MV-4-11 (cell line): ENCODE measurements at regions not wholly inside any gene's neighbourhood (a gene's known extent, or its start where the extent isn't known, plus 50 kb on each side); places are given as distances from the start of the nearest gene placed in this dataset.

Source experiments
- DNase-seq: peaks from one replicate; lab custom pipeline; 2025; lab: John Stamatoyannopoulos, UW

DNA sequence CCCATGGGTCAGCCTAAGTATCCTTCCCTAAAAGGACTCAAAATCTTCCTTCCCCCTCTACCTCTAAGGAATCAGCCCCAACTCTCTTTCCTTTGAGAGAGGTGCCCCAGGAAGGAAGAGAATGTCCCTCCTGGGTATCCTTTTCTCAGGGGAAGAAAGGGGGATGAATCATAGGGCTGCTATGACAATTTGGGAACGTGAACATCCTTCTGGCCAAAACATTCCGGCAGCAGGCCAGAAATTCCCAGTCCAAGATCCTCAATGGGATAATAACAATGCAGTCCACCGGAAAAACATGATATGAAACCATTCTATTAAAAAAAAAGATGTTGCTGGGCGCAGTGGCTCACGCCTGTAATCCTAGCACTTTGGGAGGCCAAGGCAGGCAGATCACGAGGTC, 50.8 kb upstream of the CACNA2D3 start:
- no peak for DNase-seq

DNA sequence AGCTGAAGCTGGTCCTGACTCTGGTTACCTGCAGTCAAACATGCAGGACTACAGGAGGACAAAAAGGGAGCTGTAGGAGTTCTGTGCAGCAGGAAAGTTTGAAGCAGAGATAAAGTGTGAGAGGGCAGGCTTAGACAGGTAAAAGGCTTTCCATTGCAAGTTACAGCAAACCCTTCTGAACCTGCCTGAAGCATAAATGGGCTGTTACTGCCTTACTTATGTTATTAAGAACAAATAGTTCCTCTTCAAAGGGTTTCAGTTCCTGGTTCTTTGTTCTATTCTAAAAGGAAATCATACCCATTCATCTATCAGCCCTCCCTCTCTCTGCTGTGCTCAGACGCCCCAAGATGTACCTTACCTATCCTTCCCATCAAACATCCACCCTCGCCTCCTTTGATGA, 52.4 kb upstream of the CACNA2D3 start:
- DNase-seq: peak; percentile 56

GRCh38 chr3:54067055-54067698, 55.2 kb upstream of the CACNA2D3 start:
- no peak for DNase-seq

- no peak for DNase-seq
These were observed 56.1 kb upstream of the CACNA2D3 start for GRCh38 chr3:54066253-54066652.

DNA sequence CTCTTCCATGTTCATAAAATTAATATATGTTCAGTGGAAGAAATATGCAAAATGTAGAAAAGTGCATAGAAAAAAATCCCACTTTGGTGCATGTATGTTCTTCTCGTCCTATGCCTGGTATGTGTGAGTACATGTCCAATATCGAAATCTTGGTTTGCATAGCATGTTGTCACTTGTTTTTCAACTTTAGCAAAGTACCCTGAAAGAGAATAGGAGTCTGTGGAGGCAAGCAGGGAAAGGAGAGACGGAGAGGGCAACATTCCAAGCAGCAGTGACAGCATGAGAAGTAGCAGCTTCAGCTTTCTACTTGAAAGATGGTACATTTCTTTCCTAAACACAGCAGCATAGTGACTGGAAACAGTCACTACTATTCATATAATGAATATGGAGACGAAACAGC, 56.8 kb upstream of the CACNA2D3 start:
- DNase-seq: no peak

DNA sequence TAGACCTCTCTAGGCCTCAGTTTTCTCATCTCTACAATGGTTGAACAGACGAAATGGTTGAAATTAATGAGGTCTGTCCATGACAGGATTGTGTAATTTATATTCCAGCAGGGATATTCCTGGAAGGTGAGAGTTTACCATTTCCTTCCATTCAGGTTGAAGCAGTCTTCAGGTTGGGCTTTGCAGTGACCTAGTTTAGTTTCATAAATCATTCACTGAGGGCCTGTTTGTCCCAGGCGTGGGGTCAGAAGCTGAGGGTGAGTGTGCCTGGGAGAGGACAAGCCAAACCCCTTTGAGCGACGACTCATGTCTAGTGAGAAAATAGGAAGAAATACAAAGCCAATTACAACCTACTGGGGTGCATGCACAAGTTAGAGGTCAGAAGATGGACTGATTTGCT, 57.2 kb upstream of the CACNA2D3 start:
- no peak for DNase-seq

- no peak for DNase-seq
These were observed 57.9 kb upstream of the CACNA2D3 start for GRCh38 chr3:54064486-54064885.

- DNase-seq: no peak
These were observed 59.8 kb upstream of the CACNA2D3 start for GRCh38 chr3:54062546-54062945.

DNA sequence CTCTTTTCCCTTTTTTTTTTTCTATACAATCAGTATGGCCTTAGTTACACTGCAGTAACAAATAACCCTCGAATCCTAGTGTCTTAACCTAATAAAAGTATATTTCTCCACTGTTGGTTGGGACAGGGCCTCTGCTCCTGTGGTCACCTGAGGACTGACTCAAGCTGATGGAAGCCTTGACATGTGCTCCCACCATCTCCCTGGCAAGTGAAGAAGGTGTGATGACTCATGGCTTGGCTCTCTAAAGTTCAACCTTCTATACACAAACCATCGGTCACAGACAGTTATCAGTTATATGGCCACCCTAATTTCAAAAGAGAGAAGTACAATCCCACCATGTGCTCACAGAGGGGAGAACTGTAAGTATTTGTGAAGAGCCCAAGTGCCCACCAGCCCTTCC, 65.8 kb upstream of the CACNA2D3 start:
- DNase-seq: no peak

GRCh38 chr3:54053882-54054281, 68.5 kb upstream of the CACNA2D3 start:
- DNase-seq: no peak

DNA sequence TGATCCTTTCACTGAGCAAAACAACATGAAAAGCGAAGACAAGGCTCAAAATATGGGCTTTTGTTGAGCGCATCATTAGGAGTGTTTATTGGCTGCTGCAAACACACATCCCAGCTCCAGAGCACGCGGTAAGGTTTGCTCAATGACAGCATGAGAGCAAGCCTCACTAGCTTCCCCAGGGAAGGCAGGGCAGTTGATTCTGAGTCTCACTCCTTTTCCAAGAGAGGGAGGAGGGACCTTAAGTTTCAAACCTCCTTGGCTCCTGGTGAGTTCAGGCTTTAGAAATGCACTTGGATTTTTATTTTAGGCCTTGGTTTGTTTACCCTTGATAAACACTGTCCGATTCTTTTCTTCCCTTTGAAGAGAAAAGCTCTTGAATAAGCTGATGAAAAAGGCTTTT, 69.1 kb upstream of the CACNA2D3 start:
- no peak for DNase-seq

GRCh38 chr3:54047568-54047967, 74.8 kb upstream of the CACNA2D3 start:
- no peak for DNase-seq

- DNase-seq: no peak
These were observed 75.6 kb upstream of the CACNA2D3 start for GRCh38 chr3:54046641-54047214.

DNA sequence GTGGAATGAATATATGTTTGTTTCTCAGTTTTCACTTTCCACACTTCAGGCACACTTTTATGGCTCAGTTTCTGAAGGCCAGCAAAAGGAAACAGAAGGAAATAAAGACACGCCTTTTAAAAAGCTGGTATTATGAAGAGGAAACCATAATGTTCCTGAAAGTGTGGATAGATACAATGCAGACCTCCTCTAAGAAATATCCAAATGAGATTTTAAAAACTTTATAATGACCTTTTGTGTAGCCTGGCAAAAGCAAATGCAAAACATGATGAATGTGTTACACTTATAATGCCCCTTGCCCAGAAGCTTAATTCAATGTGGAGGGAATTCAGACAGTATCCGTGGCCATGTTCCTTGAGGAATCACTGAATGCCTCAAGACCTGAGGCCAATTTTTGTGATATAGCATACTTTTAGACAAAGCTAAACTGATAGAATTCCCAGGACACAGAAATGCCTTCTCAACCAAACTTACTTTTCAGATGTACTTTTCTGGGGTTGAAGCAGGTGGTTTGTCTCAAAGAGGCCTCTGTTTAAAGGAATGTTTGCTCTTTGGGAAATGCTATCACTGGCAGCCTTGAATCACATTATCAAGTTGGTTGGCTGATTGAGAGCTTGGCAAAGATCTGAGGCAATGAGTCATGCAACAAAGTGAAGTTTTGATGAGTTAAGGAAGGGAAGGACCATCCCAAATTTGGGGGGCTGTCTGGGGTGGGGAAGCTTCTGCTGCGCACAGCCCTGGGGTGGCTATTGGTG, 77.1 kb upstream of the CACNA2D3 start:
- DNase-seq: no peak

DNA sequence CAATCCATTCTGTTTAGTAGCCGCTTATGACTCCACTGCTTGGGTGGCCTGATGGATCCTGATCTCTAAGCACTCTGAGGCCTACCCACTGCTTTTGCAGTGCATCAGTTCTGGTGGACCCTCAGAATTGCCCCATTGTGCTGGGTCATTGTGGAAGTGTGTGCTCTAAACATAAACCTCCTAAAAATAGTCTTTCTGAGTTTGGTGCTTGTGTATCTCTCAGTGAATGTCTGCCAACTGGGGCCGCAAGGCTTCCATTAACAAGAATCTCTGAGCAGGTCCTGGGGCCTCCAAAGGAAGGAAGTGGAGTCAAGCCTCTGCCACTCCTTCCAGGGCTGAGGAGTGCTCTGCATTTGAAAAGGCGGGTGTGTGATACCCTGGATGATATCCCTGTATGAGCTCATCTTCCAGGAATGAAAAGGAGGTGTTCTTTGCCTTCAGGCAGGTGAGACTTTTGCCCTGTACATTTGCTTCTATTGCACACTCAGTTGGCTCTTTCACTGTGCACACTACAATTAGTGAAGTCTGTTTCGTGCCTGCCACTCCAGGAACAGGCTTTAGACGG, 80.0 kb upstream of the CACNA2D3 start:
- DNase-seq: no peak

DNA sequence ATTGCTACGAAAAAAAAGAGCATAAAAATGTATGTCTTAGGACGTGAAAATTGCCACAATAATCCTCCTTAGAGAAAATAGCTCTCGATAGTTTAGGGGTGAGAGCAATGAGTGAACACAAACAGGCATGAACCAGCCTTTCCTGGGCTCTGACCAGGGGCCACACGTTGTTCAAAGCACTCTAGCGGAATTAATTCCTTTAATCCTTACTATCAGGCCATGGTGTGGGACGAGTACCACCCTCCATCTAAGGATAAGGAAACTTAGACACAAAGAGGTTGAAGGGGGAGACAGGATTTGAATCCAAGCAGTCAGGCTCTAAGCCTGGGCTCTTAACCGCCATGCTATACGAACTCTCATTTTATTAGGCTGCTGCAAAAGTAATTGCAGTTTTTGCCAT, 81.9 kb upstream of the CACNA2D3 start:
- DNase-seq: no peak

GRCh38 chr3:54038391-54038790, 84.0 kb upstream of the CACNA2D3 start:
- DNase-seq: no peak

DNA sequence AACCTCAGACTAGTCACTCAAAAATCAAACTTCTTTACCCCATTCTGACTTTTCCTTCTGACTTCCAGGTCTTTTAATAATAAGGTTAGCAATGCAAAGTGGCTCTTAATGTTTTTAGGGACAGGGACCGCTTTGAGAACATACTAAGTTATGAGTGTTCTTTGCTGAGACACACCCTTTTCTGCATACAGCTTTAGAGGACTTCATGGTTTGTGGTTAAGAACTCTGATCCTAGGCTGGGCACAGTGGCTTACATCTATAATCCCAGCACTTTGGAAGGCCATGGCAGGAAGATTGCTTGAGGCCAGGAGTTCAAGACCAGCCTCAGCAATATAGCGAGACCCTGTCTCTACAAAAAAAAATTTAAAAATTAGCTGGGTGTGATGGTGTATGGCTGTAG, 85.8 kb upstream of the CACNA2D3 start:
- DNase-seq: no peak

- no peak for DNase-seq
These were observed 87.4 kb upstream of the CACNA2D3 start for GRCh38 chr3:54034971-54035370.

DNA sequence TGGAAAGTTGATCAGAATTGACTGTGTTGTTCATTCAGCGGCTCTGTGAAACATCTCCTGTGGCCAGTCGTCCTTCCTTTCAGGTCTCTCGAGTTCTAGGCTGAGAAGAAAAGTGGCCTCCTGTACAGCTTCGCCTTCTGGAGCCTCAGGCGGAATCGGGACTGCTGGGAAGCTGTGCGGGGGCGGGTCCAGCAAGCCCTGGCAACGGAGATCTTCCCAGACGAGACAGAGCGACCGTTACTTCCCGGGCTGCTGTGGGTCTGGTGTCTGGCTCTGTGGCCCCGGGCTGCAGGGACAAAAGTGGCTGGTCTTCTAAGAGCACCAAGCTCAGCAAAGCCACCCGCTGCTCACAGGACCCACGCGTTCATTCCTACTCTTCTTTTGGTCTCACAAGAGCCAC, 88.6 kb upstream of the CACNA2D3 start:
- DNase-seq: no peak

DNA sequence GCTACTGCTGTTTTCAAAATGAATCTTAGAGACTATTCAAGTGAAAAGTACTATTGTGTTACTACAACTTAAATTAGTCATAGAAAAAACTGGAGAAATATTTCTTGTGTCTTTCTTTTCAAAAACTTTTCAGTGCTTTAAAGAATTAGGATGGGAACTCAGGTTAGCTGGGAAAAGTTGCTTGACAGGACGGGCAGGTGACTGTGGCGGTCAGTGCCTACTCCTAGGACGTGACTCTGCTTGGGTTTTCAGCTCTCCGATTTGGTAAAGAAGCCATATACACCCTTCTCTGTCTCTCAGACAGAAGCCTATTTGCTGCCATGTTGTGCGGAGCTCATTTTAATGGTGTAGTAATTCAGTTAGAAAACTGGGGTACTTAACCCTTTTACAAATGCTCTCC, 89.8 kb upstream of the CACNA2D3 start:
- DNase-seq: no peak

DNA sequence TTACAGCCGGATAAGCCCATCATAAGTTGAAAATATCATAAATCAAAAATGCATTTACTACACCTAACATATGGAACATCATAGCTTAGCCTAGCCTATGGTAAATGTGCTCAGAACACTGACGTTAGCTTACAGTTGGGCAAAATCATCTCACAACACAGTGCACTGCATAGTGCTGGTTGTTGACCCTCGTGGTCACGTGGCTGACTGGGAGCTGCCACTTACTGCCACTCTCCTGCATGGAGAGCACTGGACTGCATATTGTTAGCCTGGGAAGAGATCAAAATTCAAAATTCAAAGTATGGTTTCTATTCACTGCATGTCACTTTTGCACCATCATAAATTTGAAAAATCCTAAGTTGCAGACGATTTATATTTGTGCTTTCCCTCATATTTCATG, 94.0 kb upstream of the CACNA2D3 start:
- no peak for DNase-seq

GRCh38 chr3:54026543-54026942, 95.8 kb upstream of the CACNA2D3 start:
- DNase-seq: no peak
